ENCODE measurements at regions not wholly inside any gene's neighbourhood (a gene's known extent, or its start where the extent isn't known, plus 50 kb on each side); places are given as distances from the start of the nearest gene placed in this dataset.

DNA sequence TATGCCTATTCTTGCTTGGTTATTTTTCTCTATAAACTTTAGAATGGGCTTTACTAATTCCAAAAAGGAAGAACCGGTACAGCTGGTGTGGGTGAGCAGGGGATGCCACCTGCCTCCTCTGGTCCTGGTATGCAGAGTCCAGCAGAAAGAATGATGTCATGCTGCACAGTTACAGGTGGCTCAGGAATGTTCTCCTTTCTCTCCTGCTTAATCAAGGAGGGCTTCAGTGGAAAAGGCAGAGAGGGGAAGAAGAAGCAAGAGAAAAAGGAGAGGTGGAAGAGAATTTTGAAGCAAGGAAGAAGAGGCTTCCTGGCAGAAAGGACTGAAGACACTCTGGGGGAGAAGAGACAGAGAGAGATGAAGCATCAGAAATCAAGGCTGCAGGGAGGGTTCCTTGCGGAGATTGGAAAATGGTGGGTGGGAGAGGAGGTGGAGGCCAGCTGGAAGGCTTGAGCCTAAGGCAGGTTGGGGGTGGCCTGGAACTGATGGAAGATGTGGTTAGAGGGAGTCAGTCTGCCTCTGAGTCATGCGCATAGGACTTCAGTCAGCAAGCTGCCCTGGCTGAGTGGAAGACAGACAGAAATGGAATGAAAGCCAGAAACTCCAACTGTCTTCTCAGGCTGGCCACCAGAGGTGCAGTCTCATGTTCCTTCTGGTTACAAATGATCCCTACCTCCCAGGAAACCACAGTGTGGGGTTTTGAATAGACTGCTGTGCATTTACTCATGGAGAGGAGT is 64.6 kb upstream of the CRHR1 start:
- intact Hi-C loops (cut with micrococcal nuclease) = no loop called here
- WGBS (ENCODE audit: insufficient coverage) = 85% methylated on average over 3 of the region's 3 CpGs
- Histone ChIP-seq H3K9ac (ENCODE audit: low read length) (no peak overlapping the region), H3K36me3 (replicated peaks in 1 of 2; ENCODE audit: control extremely low read depth in 1 of 2, control insufficient read depth in 1 of 2, extremely low read depth in 1 of 2, insufficient read depth in 2 of 2, low read length in 1 of 2) (no peaks in the 10 kb centered on the region), H3K4me1 (ENCODE audit: control insufficient read depth in 2 of 2, insufficient read depth in 2 of 2, low read length in 2 of 2) (no peaks in the 10 kb centered on the region), H4K20me1 (ENCODE audit: control insufficient read depth, insufficient read depth, low read length, poor library complexity, severe bottlenecking) (no peaks in the 10 kb centered on the region), H3K79me2 (ENCODE audit: control insufficient read depth, insufficient read depth, low read length) (no peaks in the 10 kb centered on the region), H2AFZ (ENCODE audit: insufficient read depth, low read depth, low read length, poor library complexity, severe bottlenecking) (no peak overlapping the region), H3K27ac (ENCODE audit: low read length in 2 of 2) (no peak overlapping the region), H3K9me3 (ENCODE audit: control extremely low read depth in 1 of 3, control insufficient read depth in 2 of 3, insufficient read depth in 1 of 3, low read length in 2 of 3) (peaks cover 0 to 5% (median 3%) of the 10 kb centered on the region in 3 donors), H3K4me2 (replicated peaks; ENCODE audit: low read depth, low read length, poor library complexity, severe bottlenecking) (no peak overlapping the region), H3K4me3 (ENCODE audit: control extremely low read depth in 1 of 5, extremely low read depth in 1 of 5, insufficient read depth in 1 of 5, low read depth in 2 of 5, low read length in 4 of 5) (no peak overlapping the region), H3K27me3 (replicated peaks in 1 of 4; ENCODE audit: control extremely low read depth in 1 of 4, control insufficient read depth in 3 of 4, insufficient read depth in 4 of 4, low read length in 3 of 4) (peaks cover 0 to 17% (median 4%) of the 10 kb centered on the region in 4 experiments)
- TF ChIP-seq, protein P1, sequence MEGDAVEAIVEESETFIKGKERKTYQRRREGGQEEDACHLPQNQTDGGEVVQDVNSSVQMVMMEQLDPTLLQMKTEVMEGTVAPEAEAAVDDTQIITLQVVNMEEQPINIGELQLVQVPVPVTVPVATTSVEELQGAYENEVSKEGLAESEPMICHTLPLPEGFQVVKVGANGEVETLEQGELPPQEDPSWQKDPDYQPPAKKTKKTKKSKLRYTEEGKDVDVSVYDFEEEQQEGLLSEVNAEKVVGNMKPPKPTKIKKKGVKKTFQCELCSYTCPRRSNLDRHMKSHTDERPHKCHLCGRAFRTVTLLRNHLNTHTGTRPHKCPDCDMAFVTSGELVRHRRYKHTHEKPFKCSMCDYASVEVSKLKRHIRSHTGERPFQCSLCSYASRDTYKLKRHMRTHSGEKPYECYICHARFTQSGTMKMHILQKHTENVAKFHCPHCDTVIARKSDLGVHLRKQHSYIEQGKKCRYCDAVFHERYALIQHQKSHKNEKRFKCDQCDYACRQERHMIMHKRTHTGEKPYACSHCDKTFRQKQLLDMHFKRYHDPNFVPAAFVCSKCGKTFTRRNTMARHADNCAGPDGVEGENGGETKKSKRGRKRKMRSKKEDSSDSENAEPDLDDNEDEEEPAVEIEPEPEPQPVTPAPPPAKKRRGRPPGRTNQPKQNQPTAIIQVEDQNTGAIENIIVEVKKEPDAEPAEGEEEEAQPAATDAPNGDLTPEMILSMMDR (IDR thresholded peaks at IDR 0.05) = no peak
- no peak for TF ChIP-seq EZH2 (IDR thresholded peaks at IDR 0.05; ENCODE audit: borderline replicate concordance, insufficient read depth, low read depth, low read length, poor library complexity, severe bottlenecking)
- POLR2A ChIA-PET = no interaction called here
- H3K27ac Mint-ChIP-seq = no peak overlapping the region
- H3K27me3 Mint-ChIP-seq = peaks cover 63% of the 10 kb centered on the region
- no peak overlapping the region for H3K4me3 Mint-ChIP-seq
- CTCF ChIA-PET = no interaction called here
- H3K9me3 Mint-ChIP-seq (ENCODE audit: insufficient read depth) = peaks cover 4% of the 10 kb centered on the region
- DNase-seq = no peak
- no peaks in the 10 kb centered on the region for H3K4me1 Mint-ChIP-seq
- ATAC-seq (ENCODE audit: low read depth) = no peak

DNA sequence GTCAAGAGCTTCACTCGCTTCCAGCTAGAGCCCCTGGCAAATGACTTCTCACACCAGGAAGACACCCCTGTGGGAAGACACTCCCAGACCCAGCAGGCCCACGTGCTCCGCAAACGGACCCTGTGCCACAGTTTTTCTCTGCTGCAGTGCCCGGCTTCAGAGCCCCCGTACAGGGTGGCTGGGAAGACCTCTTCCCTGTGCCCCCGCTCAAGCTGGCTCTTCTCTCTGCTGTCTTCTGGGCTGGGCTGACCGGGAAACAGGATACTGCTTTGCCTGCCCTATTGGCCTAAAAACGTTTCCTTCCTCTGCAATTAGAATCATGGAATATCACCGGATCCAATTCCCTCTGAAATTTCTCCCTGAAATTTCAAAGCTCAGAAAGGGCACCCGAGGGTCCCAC is 63.7 kb upstream of the CRHR1 start:
- POLR2A ChIA-PET = no interaction called here
- no peaks in the 10 kb centered on the region for H3K79me2 ChIP-seq (ENCODE audit: control insufficient read depth, insufficient read depth, low read length)

More for the DNA sequence above, 63.7 kb upstream of the CRHR1 start:
- Histone ChIP-seq H3K4me2 (replicated peaks; ENCODE audit: low read depth, low read length, poor library complexity, severe bottlenecking) (no peak overlapping the region), H3K27ac (ENCODE audit: low read length in 2 of 2) (no peak overlapping the region), H3K9me3 (ENCODE audit: control extremely low read depth in 1 of 3, control insufficient read depth in 2 of 3, insufficient read depth in 1 of 3, low read length in 2 of 3) (peaks cover 0 to 10% (median 4%) of the 10 kb centered on the region in 3 donors), H3K9ac (ENCODE audit: low read length) (no peak overlapping the region), H2AFZ (ENCODE audit: insufficient read depth, low read depth, low read length, poor library complexity, severe bottlenecking) (no peak overlapping the region), H3K4me3 (ENCODE audit: control extremely low read depth in 1 of 5, extremely low read depth in 1 of 5, insufficient read depth in 1 of 5, low read depth in 2 of 5, low read length in 4 of 5) (no peak overlapping the region), H4K20me1 (ENCODE audit: control insufficient read depth, insufficient read depth, low read length, poor library complexity, severe bottlenecking) (no peaks in the 10 kb centered on the region), H3K27me3 (replicated peaks in 1 of 4; ENCODE audit: control extremely low read depth in 1 of 4, control insufficient read depth in 3 of 4, insufficient read depth in 4 of 4, low read length in 3 of 4) (peaks cover 0 to 22% (median 4%) of the 10 kb centered on the region in 4 experiments), H3K4me1 (ENCODE audit: control insufficient read depth in 2 of 2, insufficient read depth in 2 of 2, low read length in 2 of 2) (no peaks in the 10 kb centered on the region), H3K36me3 (replicated peaks in 1 of 2; ENCODE audit: control extremely low read depth in 1 of 2, control insufficient read depth in 1 of 2, extremely low read depth in 1 of 2, insufficient read depth in 2 of 2, low read length in 1 of 2) (no peaks in the 10 kb centered on the region)
- 85% methylated on average over 10 of the region's 11 CpGs for whole genome bisulfite sequencing (ENCODE audit: insufficient coverage)
- intact Hi-C loops (cut with micrococcal nuclease) = no loop called here
- CTCF ChIA-PET = no interaction called here
- no peak for DNase-seq
- Mint-ChIP-seq H3K27ac (no peak overlapping the region), H3K4me3 (no peak overlapping the region), H3K4me1 (no peaks in the 10 kb centered on the region), H3K9me3 (ENCODE audit: insufficient read depth) (peaks cover 9% of the 10 kb centered on the region), H3K27me3 (peaks cover 61% of the 10 kb centered on the region)
- no peak for TF ChIP-seq EZH2 (IDR thresholded peaks at IDR 0.05; ENCODE audit: borderline replicate concordance, insufficient read depth, low read depth, low read length, poor library complexity, severe bottlenecking)
- TF ChIP-seq, protein P1 (IDR thresholded peaks at IDR 0.05) = no peak
- ATAC-seq (ENCODE audit: low read depth) = no peak
